ENCODE measurements at regions not wholly inside any gene's neighbourhood (a gene's known extent, or its start where the extent isn't known, plus 50 kb on each side); places are given as distances from the start of the nearest gene placed in this dataset.

DNA sequence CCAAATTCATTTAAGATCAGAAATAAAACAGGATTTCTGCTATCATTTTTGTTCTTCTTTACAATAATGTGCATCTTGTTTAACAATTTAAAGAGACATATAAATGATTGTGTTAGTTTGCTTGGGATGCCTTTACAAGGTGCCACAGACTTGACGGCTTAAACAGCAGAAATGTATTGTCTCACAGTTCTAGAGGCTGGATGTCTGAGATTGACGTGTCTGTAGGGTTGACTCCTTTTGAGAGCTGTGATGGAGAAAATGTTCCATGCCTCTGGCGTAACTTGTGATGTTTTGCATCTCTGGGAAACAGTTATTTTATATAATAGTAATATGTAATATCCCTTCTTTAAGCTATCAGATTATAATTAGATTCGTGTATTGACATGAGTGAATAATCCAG, 1091.6 kb upstream of the PRMT6 start:
- no peak for TF ChIP-seq POLR2AphosphoS5 (IDR thresholded peaks at IDR 0.05; ENCODE audit: low read depth, low read length)
- TF ChIP-seq, protein P1, sequence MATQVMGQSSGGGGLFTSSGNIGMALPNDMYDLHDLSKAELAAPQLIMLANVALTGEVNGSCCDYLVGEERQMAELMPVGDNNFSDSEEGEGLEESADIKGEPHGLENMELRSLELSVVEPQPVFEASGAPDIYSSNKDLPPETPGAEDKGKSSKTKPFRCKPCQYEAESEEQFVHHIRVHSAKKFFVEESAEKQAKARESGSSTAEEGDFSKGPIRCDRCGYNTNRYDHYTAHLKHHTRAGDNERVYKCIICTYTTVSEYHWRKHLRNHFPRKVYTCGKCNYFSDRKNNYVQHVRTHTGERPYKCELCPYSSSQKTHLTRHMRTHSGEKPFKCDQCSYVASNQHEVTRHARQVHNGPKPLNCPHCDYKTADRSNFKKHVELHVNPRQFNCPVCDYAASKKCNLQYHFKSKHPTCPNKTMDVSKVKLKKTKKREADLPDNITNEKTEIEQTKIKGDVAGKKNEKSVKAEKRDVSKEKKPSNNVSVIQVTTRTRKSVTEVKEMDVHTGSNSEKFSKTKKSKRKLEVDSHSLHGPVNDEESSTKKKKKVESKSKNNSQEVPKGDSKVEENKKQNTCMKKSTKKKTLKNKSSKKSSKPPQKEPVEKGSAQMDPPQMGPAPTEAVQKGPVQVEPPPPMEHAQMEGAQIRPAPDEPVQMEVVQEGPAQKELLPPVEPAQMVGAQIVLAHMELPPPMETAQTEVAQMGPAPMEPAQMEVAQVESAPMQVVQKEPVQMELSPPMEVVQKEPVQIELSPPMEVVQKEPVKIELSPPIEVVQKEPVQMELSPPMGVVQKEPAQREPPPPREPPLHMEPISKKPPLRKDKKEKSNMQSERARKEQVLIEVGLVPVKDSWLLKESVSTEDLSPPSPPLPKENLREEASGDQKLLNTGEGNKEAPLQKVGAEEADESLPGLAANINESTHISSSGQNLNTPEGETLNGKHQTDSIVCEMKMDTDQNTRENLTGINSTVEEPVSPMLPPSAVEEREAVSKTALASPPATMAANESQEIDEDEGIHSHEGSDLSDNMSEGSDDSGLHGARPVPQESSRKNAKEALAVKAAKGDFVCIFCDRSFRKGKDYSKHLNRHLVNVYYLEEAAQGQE (IDR thresholded peaks at IDR 0.05; ENCODE audit: insufficient read depth in 1 of 2, low read depth in 2 of 2, low read length in 2 of 2) = no peak
- TF ChIP-seq TAF1 (IDR thresholded peaks at IDR 0.05; ENCODE audit: borderline replicate concordance, insufficient read depth, low read length) = no peak
